Occipital lobe (tissue), 1 donor: ENCODE measurements at regions not wholly inside any gene's neighbourhood (a gene's known extent, or its start where the extent isn't known, plus 50 kb on each side); places are given as distances from the start of the nearest gene placed in this dataset.
"Not testable (repeated sequence)": the region's sequence is repeated elsewhere in the genome, so short reads cannot be mapped to it uniquely, and the experiment has no call there.

ENCODE experiments used
- DNase-seq: peaks from one replicate; lab custom pipeline; 2025; lab: John Stamatoyannopoulos, UW

GRCh38 chr13:104691767-104692467 lies 1625.7 kb upstream of the SLC10A2 start:
- no peak for DNase-seq

GRCh38 chr13:104686484-104686883 lies 1620.3 kb upstream of the SLC10A2 start:
- no peak for DNase-seq

- DNase-seq = no peak
Observed at GRCh38 chr13:104683789-104684188, 1617.6 kb upstream of the SLC10A2 start.

- no peak for DNase-seq
Observed at GRCh38 chr13:104678161-104678560, 1611.9 kb upstream of the SLC10A2 start.

GRCh38 chr13:104671901-104672300 lies 1605.7 kb upstream of the SLC10A2 start:
- no peak for DNase-seq

- DNase-seq = no peak
Observed at GRCh38 chr13:104657196-104657595, 1591.0 kb upstream of the SLC10A2 start.

GRCh38 chr13:104650431-104650830 lies 1584.2 kb upstream of the SLC10A2 start:
- DNase-seq = no peak

- peak; percentile 15 for DNase-seq
Observed at GRCh38 chr13:104648291-104648690, 1582.1 kb upstream of the SLC10A2 start.

GRCh38 chr13:104645786-104646185 lies 1579.6 kb upstream of the SLC10A2 start:
- DNase-seq = no peak

- DNase-seq = no peak
Observed at GRCh38 chr13:104641309-104641708, 1575.1 kb upstream of the SLC10A2 start.

- no peak for DNase-seq
Observed at GRCh38 chr13:104635879-104636278, 1569.7 kb upstream of the SLC10A2 start.

GRCh38 chr13:104634016-104634415 lies 1567.8 kb upstream of the SLC10A2 start:
- no peak for DNase-seq

- DNase-seq = no peak
Observed at GRCh38 chr13:104632736-104633135, 1566.5 kb upstream of the SLC10A2 start.

- no peak for DNase-seq
Observed at GRCh38 chr13:104625201-104625600, 1559.0 kb upstream of the SLC10A2 start.

GRCh38 chr13:104616990-104617389 lies 1550.8 kb upstream of the SLC10A2 start:
- DNase-seq = no peak

GRCh38 chr13:104614361-104615145 lies 1548.3 kb upstream of the SLC10A2 start:
- no peak for DNase-seq

- no peak for DNase-seq
Observed at GRCh38 chr13:104608331-104608730, 1542.1 kb upstream of the SLC10A2 start.

- DNase-seq = not testable (repeated sequence)
Observed at GRCh38 chr13:104605435-104605834, 1539.2 kb upstream of the SLC10A2 start.

- no peak for DNase-seq
Observed at GRCh38 chr13:104597546-104598180, 1531.4 kb upstream of the SLC10A2 start.

- DNase-seq = no peak
Observed at GRCh38 chr13:104595511-104595910, 1529.3 kb upstream of the SLC10A2 start.

- DNase-seq = no peak
Observed at GRCh38 chr13:104594806-104595205, 1528.6 kb upstream of the SLC10A2 start.

GRCh38 chr13:104593693-104594092 lies 1527.5 kb upstream of the SLC10A2 start:
- DNase-seq = no peak

- DNase-seq = no peak
Observed at GRCh38 chr13:104593251-104593576, 1527.0 kb upstream of the SLC10A2 start.
